ENCODE measurements at regions not wholly inside any gene's neighbourhood (a gene's known extent, or its start where the extent isn't known, plus 50 kb on each side); places are given as distances from the start of the nearest gene placed in this dataset.

DNA sequence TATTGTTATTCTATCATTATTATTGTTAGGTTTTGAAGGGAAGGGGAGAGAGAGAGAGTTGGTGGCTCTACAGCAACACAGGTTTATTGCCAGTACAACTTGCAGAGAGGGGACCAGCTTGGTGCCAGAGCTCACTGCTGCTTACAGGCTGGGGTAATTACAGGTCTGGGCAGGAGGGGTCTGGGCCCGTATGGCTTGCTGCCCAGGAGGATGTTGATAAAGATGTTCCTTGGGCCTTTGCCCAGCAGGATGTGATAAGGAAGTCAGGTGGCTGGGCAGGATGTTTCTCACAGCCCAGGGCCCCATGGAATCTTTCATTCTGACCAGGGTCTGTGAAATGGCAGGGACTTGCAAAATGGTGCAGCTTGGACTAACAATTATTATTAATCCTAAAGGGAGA lies 64.2 kb upstream of the ZNF599 start:
- no peak overlapping the region for H3K4me3 ChIP-seq (ENCODE audit: low read depth, low read length)
- no peak for DNase-seq (ENCODE audit: low read depth)
- TF ChIP-seq, protein P1, sequence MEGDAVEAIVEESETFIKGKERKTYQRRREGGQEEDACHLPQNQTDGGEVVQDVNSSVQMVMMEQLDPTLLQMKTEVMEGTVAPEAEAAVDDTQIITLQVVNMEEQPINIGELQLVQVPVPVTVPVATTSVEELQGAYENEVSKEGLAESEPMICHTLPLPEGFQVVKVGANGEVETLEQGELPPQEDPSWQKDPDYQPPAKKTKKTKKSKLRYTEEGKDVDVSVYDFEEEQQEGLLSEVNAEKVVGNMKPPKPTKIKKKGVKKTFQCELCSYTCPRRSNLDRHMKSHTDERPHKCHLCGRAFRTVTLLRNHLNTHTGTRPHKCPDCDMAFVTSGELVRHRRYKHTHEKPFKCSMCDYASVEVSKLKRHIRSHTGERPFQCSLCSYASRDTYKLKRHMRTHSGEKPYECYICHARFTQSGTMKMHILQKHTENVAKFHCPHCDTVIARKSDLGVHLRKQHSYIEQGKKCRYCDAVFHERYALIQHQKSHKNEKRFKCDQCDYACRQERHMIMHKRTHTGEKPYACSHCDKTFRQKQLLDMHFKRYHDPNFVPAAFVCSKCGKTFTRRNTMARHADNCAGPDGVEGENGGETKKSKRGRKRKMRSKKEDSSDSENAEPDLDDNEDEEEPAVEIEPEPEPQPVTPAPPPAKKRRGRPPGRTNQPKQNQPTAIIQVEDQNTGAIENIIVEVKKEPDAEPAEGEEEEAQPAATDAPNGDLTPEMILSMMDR (IDR thresholded peaks at IDR 0.05; ENCODE audit: low read depth, low read length, missing control alignments), result no peak
- in situ Hi-C loops (cut with HindIII; ENCODE audit: low sequenced_read_pairs), result no loop called here

DNA sequence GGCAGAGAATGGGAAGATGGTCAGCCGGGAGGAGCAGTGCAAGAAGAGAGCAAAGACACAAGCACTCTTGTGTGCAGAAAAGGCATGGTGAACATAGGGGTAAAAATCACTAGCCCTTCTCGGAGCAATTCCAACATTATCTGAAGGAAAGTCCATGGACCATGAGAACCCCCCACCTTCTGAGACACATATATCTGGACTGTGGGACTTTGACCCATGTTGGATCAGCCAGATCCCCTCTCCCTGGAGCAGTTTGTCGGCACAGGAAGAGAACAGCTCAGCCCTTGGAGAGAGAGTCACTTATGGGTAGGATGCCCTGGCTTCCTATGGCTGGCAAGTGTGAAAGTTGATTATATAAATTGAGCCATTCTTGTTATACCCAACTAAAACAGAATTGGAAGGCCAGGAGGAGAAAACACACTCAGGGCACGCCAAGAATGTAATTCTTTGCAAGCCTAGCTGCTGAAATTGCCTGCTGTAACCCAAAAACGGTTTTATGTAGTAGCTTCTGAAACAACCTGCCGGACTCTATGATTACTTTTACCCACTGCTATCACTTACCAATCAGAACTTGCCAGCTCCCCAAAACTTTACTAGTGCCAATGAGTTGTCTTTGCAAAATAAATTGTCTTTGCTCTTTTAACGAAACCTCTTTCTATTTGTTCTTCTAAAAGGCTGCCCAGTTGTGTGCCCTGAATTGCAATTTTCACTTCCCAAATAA lies 62.8 kb upstream of the ZNF599 start:
- TF ChIP-seq, protein P1 (IDR thresholded peaks at IDR 0.05; ENCODE audit: low read depth, low read length, missing control alignments), result no peak
- in situ Hi-C loops (cut with HindIII; ENCODE audit: low sequenced_read_pairs), result no loop called here

DNA sequence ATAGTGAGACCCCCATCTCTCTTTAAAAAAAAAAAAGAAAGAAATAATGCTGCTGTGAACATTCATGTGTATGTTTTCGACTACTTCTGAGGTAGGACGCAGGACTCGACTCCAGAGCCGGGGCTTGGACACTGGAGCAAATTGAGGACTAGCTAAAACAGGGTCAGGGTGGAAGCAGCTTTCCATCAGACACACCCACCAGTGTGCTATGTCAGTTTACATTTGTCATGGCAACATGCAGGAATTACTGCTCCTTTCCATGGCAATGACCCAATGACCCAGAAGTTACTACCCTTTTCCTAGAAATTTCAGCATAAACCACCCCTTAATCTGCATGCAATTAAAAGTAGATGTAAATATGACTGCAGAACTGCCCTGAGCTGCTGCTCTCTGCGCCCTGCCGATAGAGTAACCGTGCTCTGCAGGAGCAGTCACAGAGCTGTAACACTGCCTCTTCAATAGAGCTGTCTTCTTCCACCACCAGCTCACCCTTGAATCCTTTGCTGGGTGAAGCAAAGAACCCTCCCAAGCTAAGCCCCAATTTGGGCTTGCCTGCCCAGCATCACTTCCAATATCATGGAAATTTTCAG lies 61.6 kb upstream of the ZNF599 start:
- TF ChIP-seq, protein P1 (IDR thresholded peaks at IDR 0.05; ENCODE audit: low read depth, low read length, missing control alignments), result no peak
- H3K4me3 ChIP-seq (ENCODE audit: low read depth, low read length), result no peak overlapping the region
- in situ Hi-C loops (cut with HindIII; ENCODE audit: low sequenced_read_pairs), result loop anchor here (5.0 kb wide), 1 partner anchor 73 kb away; no protein-coding TSS in a partner anchor
- DNase-seq (ENCODE audit: low read depth), result no peak

More for the DNA sequence above, 62.8 kb upstream of the ZNF599 start:
- DNase-seq (ENCODE audit: low read depth), result no peak
- no peak overlapping the region for H3K4me3 ChIP-seq (ENCODE audit: low read depth, low read length)

DNA sequence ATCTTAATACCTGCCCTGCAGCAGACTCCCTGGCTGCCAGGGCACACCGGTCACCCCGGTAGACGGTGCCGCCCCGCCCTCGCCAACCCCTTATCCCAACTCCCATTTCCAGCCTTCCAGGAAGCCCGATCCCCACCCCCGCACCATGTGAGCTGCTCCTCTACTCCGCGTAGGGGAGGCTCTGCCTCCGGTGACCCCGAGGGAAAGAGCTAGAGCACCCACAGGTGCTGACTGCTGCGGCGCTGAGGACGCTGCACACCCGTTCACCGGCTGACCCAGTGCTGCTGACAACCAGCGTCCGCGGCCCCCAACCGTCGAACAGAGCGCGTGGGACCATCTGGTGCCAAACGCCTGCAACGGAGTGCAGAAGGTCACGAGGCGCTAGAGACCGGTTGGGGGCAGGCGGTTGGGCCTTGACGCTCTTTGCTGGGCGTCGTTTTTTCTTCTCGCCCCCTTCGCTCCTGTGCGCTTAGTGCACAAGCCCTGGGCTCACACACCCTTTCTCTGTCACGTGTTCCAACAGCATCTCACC lies 59.6 kb upstream of the ZNF599 start:
- in situ Hi-C loops (cut with HindIII; ENCODE audit: low sequenced_read_pairs), result loop anchor here (5.0 kb wide), 1 partner anchor 75 kb away; no protein-coding TSS in a partner anchor
- TF ChIP-seq, protein P1 (IDR thresholded peaks at IDR 0.05; ENCODE audit: low read depth, low read length, missing control alignments), result no peak

DNA sequence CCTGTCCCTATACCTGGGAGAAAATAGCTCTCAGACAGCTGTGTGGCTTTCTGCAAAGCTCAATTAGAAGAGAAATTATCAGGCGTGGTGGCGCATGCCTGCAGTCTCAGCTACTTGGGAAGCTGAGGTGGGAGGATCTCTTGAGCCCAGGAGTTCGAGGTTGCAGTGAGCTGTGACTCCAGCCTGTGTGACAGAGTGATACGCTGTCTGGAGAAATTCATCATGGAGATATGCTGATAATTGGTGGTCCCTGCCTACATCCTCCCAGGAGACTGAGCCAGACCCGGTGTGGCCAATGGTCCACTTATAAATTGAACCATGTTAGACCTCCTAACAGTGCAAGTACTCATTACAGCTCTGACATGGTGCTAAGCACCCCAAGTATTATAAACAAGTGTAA lies 58.7 kb upstream of the ZNF599 start:
- DNase-seq (ENCODE audit: low read depth), result no peak
- in situ Hi-C loops (cut with HindIII; ENCODE audit: low sequenced_read_pairs), result loop anchor here (5.0 kb wide), 1 partner anchor 76 kb away; no protein-coding TSS in a partner anchor
- TF ChIP-seq, protein P1 (IDR thresholded peaks at IDR 0.05; ENCODE audit: low read depth, low read length, missing control alignments), result no peak
- H3K4me3 ChIP-seq (ENCODE audit: low read depth, low read length), result no peak overlapping the region

More for the DNA sequence above, 59.6 kb upstream of the ZNF599 start:
- no peak overlapping the region for H3K4me3 ChIP-seq (ENCODE audit: low read depth, low read length)
- no peak for DNase-seq (ENCODE audit: low read depth)

DNA sequence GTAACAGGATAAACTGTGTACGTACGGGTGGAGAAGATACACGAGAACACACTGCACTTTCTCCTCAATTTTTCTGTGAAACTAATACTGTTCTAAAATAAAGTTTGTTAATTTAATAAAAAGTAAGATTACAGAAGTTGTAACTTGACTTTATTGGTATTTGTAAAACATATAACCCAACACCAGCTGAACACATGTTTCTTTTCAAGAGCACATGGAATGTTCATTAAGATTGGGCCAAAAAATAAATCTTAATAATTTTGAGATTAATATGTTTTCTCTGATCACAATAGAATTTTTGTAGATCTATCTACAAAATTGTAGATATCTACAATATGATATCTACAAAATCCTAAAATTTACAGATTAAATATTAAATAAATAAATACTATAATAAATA lies 55.1 kb upstream of the ZNF599 start:
- DNase-seq (ENCODE audit: low read depth), result no peak
- no peak overlapping the region for H3K4me3 ChIP-seq (ENCODE audit: low read depth, low read length)
- TF ChIP-seq, protein P1 (IDR thresholded peaks at IDR 0.05; ENCODE audit: low read depth, low read length, missing control alignments), result no peak
- in situ Hi-C loops (cut with HindIII; ENCODE audit: low sequenced_read_pairs), result no loop called here
